Myocyte (in vitro differentiated cells): ENCODE measurements at regions not wholly inside any gene's neighbourhood (a gene's known extent, or its start where the extent isn't known, plus 50 kb on each side); places are given as distances from the start of the nearest gene placed in this dataset.
A peak's percentile ranks its signal among the peaks of the same experiment; 100 is the strongest.
"Not testable (repeated sequence)": the region's sequence is repeated elsewhere in the genome, so short reads cannot be mapped to it uniquely, and the experiment has no call there.

Source experiments
- DNase-seq: peaks from one replicate; pipeline ENCODE4 v3.0.0-alpha.2; 2012; ENCODE audit warnings: low read depth

DNA sequence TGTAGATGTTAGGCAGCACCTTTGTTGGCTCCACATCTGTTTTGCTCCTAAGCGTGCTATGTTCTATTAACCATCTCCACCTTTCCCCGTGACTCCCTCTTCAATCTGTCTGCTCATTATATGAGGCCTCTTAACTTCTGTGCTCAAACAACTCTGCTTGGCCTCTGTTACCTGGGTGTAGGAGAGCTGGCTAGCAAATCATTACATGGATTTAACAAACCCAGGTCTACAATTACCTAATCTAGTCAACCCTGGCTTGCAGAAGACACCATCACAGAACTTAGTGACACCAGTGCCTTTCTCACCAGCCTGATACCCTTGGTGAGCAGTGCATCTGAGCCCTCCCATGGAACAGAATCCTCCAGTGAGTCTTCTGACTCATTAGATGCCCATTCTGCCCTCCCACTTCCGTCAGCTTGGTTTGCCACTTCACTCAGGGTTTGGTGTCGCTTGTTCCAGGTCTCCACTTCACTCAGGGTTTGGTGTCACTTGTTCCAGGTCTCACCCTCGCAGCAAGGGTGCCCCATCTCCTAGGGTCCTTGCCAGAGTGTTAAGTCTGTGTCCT is 92.0 kb upstream of the KIF26B start:
- DNase-seq, result no peak

DNA sequence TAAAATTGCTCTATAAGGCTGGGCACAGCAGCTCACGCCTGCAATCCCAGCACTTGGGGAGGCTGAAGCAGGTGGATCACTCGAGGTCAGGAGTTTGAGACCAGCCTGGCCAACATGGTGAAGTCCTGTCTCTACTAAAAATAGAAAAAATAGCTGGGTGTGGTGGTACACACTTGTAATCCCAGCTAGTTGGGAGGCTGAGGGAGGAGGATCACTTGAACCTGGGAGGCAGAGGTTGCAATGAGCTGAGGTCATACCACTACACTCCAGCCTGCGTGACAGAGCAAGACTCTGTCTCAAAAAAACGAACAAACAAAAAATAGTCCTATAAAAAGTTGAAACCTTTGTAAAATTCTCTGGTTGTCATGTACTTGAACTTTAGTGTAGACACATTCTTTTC is 93.0 kb upstream of the KIF26B start:
- DNase-seq, result not testable (repeated sequence)

DNA sequence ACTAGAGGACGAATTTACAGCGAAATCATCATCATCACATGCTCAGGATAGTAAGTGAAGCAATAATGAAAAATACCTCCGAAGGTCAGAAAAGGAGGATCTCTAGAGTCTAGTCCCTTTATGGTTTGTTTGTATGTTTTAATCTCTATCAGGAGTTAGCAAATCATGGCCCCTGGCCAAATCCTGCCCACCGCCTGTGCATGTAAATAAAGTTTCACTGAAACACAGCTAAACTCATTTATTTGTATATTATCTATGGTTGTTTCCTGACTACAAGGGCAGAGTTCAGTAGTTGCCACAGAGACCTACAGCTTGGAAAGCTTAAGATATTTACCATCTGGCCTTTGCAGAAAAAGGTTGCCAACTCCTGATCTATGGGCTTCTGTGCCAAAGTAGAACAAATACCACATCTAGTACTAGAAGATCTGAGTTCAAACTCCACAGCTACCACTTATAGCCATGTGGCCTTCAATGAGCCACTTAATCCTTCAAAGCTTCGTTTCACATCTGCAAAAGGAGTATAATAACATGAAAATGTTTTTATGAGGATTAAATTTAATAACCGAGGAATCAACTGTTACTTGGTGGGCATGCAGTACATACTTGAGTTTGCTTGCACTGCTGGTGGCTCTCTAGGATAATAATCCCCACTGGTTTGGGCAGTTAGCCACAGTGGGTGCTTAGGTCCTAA is 94.0 kb upstream of the KIF26B start:
- no peak for DNase-seq

DNA sequence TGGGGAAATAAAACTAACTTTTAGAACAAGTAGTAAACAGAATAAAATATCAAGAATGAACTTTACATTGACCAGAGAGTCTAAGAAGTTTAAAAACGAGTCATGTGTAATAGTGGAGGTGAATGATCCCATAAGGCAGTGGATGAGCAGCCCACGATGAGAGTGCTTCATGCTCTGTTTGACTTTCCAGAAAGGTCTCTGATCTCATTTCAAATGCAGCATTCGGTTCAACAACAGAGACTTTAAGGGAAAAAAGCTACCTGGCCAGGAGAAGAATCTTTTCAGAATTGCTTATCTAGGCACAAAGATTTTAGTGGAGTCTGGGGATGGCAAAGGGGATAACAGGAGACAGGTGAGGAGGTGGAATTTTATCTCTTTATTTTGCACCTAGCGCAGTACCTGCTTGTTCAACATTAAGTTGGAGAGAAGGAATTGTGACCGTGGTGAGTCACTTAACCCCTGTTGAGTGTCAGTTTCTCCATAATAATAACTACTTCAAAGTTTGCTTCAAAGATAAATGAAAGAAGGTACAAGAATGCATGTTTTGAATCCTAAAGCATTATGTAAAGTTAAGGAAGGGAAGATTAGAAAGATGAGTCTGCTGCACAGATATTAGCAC is 94.9 kb upstream of the KIF26B start:
- DNase-seq, result no peak

DNA sequence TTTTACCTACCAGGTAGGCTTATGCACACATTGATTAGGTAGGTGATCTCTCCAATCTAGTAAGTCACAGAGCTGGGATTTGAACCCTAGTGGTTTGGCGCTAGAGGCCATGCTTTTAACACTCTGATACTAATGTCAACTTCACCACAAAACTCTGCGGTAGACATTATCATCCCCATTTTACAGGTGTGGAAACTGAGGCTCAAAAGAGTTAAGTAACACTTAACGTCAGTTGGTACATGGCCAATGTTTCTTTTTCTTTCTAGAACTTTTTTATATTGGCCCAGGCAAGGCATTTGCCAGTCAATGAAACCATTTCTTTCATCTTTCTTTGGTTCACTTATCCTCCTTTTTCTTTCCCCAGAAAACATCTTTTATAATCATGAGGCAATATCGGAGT is 95.9 kb upstream of the KIF26B start:
- no peak for DNase-seq

DNA sequence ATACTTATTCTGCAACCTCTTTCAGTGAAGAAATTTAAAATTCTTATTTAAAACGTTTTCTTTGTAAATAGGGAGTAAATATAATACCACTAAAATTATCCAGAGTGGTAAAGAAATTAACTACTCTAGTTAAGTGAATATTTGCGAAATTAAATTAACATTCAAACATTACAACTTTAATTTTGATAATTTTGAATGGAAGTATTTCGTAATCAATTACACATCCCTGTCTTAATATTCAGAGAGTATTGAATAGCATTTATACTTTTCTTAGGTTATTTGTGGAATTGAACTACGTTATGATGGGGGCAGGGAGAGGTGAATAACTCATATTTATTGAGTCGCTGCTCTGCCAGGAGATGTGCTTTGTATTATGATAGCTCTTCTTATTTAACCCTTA is 96.3 kb upstream of the KIF26B start:
- no peak for DNase-seq

DNA sequence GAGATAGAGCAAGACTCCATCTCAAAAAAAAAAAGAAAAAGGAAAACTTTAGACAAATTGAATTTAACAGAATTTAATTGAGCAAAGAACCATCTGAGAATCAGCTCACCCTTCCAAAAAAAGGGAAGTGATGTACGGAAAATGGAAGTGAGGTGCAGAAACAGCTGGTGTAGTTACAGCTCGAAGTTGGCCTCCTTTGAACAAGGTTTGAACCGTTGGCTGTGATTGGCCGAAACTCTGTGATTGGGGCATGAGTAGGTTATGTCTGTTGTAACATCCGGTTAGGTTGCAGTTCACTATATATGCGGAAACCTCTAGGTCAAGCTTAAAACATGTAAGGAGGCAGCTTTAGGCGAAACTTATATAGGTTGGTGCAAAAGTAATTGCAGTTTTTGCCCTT is 97.9 kb upstream of the KIF26B start:
- no peak for DNase-seq

DNA sequence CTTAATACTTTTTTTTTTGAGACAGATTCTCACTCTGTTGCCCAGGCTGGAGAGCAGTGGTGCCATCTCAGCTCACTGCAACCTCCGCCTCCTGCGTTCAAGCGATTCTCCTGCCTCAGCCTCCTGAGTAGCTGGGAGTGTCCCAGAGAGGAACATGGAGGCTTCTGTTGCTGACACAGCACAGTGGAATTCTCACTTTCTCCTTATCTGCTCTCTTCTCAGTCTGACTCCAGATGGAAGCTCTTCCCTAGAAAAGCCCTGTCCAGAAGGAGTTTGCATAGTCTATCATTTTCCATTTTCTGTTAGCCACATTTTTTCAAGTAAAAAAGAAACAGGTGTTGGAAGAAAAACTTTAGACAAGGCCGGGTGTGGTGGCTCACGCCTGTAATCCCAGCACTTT is 98.5 kb upstream of the KIF26B start:
- DNase-seq, result not testable (repeated sequence)

DNA sequence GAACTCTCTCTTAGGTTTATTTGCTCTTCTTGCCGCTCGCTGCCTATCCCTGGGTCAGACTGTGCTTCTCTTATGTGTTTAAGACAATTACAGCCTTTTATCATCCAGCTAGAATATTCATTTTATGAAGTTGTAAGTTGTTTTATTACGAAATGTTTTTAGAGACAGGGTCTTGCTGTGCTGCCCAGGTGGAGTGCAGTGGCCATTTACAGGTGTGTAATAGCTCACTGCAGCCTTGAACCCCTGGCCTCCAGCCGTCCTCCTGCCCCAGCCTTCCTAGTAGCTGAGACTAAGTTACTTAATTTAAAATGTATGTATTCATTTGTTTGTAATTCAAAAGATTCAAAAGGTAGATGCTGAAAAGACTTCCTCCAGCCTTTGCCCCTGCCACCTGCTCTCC is 99.0 kb upstream of the KIF26B start:
- no peak for DNase-seq

DNA sequence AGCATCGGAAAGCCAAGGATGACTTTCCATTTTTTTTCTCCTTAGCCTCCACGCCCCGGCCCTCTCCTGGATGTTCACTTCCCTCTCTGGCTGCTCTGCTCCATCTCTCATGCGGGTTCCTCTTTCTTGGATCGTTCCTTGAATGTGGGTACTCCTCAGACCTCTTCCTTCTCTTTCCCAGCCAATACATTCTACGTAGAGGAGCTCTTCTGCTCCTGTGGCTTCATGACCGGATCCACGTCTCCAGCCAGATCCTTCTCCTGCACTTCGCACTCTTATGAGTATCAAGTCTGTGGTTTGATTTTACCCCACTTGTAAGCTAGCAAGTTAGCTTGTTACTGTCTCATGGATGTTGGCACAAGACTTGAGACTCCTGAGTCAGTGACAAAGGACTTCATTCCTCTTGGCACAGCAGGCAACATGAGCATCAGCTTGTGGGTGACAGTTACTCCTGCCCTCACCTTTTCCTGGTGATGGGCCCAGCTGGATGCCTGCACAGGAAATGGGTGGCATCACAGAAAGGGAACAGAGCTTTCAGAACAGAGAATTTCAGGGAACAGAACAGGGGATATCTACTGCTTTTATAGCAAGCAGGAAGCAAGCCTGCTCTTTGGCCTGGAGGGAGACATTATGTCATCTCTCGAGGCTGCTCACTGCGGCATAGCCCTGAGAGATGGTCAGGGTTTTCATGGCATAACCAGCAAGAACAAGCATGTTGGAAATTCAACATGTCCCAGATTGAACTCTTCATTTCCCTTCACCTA is 100.1 kb upstream of the KIF26B start:
- DNase-seq, result no peak

DNA sequence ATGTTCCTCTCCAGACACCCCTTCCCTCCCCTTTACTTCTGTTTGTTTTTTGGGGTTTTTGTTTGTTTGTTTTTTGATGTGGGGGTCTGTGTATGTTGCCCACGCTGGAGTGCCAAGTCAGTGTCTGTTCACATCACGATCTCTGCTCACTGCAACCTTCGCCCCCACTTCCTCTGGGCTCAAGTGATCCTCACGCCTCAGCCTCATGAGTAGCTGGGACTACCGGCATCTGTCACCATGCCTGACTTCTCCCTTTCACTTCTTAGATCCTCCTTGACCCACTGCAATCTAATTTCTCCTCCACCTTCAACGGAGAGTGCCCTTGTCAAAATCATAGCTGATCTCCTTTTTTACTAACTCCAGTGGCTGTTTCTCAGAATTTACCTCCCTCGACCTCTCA is 100.7 kb upstream of the KIF26B start:
- DNase-seq, result no peak

DNA sequence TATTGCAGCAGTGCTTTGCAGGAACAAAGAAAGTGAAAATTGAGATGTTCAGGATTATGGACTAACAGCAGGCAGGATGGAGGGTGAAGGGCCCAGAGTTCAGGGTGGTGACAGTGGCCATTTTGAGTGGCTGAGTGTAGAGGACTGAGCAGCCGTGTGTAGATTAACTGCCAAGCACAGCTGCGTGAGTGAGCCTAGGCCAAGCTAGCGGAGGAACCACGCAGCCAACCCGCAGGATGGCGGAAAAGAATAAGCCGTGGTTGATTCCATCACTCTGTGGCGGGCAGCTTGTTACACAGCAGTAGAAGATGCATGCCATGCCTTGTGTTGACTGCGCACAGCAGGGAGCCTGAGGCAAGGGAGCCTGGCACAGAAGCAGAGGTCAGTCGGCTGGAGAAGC is 102.5 kb upstream of the KIF26B start:
- no peak for DNase-seq

DNA sequence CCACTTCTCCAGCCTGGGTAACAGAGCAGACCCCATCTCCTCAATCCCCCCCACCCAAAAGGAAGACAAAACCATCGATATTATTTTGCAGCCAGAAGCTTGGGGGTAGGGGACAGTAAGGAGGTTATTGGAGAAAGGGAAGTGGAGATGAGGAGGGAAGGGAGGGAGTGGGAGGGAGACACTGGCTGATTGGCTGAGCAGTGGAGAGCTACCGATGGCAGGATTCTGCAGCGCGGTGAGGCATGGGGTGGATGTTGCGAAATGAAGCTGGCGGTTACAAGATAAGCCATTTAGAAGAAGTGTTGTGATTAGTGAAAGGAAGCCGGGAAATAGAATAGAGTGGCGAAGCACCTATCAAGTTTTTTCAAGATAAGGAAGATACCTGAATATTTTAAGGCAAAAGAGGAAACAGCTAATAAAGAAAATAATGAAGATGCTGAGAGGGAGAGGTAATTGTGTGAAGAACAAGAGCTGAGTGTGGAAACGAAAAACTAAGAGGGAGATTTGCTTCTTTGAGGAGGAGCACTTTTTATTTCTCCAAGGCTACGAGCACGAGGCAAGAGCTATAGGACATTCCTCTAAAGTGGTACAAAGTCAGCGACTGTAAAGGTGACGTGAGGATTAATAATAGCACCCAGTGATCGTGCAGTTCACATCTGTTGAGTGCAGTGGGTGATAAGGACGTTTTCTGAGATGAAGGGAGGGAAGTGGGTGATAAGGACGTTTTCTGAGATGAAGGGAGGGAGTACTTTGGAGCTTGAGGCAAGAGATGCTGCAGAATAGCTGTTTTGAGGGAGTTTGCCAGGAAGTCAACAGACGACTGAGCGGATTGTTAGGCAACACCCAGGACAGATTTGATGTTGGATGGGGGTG is 103.2 kb upstream of the KIF26B start:
- DNase-seq, result no peak

DNA sequence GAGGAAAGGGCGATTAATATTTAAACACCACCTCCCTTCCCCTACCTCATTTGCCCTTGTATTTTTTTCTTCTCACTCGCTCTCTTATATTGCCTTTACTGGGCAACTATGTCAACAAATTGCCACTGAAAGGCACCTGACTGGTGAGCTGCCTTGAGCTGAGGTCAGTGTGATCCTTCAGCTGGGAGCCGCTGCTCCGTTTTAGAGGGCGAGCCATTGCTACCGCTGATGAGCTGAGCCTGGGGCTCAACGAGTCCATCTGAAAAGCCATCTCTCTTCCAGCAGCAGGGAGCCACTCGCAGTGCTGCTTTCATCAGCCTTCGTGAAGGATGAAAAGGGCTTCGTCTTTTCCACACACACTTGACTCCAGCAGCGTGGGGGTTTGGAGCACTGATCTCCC is 108.0 kb upstream of the KIF26B start:
- no peak for DNase-seq

DNA sequence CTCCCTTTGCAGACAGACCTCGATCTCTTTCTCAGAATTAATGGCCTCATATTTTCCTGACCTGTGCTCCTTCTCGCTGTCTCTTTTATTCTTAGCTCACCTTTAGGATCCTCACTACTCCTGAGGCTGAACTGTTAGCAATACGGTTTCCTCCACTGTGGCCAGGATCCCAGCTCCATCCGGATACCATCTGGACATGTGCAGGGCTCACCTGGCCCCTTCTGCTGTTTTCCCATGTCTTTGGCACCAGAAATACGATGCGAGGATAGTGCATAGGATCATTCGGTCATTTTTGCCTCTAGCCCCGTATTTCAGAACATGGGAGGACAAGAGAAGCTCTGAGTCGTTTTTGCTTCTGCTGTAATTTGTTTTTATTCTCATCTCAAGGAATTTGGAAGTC is 108.5 kb upstream of the KIF26B start:
- DNase-seq, result no peak

DNA sequence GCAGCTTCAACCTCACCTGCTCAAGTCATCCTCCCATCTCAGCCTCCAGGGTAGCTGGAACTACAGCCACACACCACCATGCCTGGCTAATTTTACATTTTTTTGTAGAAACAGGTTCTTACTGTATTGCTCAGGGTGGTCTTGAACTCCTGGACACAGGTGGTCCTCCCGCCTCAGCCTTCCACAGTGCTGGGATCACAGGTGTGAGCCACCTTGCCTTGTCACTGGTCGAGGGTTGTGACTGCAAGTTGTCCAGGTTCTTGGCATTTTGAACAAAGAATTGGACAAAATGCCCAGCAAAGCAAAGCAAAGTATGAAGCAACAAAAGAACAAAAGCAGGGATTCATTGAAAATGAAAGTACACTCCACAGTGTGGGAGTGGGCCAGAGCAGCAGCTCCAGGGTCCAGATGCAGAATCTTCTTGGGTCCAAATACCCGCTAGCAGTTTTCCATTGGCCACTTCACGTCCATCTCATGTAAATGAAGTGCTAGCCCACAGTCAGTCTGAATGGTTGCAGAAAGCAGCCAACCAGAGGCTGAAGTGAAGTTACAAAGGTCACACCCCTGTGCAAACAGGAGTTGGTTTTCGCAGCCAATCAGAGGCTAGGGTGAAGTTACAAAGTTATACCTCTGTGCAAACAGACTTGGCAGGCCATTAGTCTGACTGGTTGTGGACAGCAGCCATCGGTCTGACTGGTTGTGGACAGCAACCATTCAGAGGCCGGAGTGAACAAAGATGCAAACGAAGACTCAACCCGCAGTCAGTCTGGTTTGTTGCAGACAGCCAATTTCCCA is 109.5 kb upstream of the KIF26B start:
- DNase-seq, result peak; percentile 21

DNA sequence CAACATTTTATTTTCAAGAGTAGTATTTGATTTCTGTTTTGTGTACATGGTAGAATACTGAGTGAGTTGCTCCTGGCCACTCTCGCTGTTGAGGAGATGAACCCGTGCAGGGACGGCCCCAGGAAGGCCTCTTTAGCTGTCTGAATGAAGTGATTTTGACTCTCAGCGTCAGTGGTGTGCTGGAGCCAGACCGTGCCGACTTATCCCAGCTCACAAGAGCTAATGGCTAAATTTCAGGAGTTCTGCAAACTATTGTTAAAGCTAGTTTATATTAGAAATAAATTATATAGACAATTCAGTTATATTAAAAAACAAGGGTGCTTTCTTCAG is 111.2 kb upstream of the KIF26B start:
- DNase-seq, result no peak

DNA sequence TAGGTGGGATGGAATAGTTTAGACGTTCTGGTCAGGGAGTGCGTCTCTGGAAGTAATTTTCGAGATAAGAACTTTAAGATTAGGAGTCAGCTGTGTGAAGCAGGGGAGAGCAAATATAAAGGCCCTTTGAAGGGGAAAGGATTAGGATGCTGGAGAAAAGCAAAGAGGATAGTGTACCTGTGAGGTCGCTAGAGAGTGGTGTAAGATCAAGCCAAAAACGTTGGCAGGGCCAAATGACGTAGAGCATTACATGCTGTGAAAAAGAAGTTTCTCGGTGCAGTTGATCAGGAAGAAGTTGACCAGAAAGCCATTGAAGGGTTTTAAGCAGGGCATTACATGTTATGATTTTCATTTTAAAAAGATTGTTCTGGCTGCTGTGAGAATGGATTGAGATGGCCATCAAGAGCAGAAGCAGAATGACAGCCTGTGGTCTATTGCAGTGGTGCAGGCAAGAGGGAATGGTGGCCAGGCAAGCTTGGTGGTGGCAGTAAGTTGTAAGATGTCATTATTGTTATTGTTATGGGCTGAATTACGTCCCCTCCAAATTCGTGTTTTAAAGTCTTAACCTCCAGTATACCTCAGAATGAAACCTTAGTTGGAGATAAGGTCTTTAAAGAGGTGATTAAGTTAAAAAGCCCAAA is 113.6 kb upstream of the KIF26B start:
- no peak for DNase-seq

DNA sequence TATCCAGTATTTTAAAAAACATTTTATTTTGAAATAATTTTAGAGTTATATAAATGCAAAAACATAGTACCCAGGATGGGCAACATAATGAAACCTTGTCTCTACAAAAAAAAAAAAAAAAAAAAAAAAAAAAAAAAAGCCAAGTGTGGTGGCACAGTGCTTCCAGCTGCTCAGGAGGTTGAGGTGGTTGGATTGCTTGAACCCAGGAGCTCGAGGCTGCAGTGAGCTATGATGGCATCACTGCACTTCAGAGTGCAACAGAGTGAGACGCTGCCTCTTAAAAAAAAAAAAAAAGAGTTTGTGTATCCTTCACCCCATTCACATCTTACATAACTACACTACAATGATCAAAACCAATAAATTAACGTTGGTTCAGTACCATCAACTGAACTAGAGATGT is 115.6 kb upstream of the KIF26B start:
- no peak for DNase-seq

DNA sequence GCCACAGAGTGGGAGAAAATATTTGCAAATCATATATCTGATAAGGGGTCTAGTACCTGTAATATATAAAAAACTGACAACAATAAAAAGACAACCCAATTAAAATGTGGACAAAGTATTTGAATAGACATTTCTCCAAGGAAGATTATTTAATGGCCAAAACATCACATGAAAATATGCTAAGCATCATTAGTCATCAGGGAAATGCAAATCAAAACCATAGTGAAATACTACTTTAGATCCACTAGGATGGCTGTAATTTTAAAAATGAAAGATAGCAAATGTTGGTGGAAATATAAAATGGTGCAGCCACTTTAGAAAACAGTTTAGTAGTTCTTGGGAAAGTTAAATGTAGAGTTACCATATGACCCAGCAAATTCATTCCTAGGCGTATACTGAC is 118.7 kb upstream of the KIF26B start:
- DNase-seq, result no peak
